ENCODE measurements at regions not wholly inside any gene's neighbourhood (a gene's known extent, or its start where the extent isn't known, plus 50 kb on each side); places are given as distances from the start of the nearest gene placed in this dataset.

- no peak overlapping the region for H3K4me3 ChIP-seq (ENCODE audit: low read depth, low read length)
- no peak for TF ChIP-seq CTCF (IDR thresholded peaks at IDR 0.05; ENCODE audit: insufficient read depth, low read length)
Observed at GRCh38 chr12:126482238-126482889, 1417.1 kb downstream of the AACS start.

GRCh38 chr12:126483145-126484068, 1418.2 kb downstream of the AACS start:
- no peak for TF ChIP-seq CTCF (IDR thresholded peaks at IDR 0.05; ENCODE audit: insufficient read depth, low read length)
- no peak overlapping the region for H3K4me3 ChIP-seq (ENCODE audit: low read depth, low read length)
- peak; percentile 95 for DNase-seq (ENCODE audit: low read depth)

More at GRCh38 chr12:126482238-126482889, 1417.1 kb downstream of the AACS start:
- DNase-seq (ENCODE audit: low read depth): no peak

GRCh38 chr12:126487431-126487980, 1422.3 kb downstream of the AACS start:
- H3K4me3 ChIP-seq (ENCODE audit: low read depth, low read length): no peak overlapping the region
- TF ChIP-seq CTCF (IDR thresholded peaks at IDR 0.05; ENCODE audit: insufficient read depth, low read length): no peak
- DNase-seq (ENCODE audit: low read depth): no peak

GRCh38 chr12:126488806-126489205, 1423.6 kb downstream of the AACS start:
- H3K4me3 ChIP-seq (ENCODE audit: low read depth, low read length): no peak overlapping the region
- DNase-seq (ENCODE audit: low read depth): peak; percentile 12
- TF ChIP-seq CTCF (IDR thresholded peaks at IDR 0.05; ENCODE audit: insufficient read depth, low read length): no peak

GRCh38 chr12:126492181-126492580, 1426.9 kb downstream of the AACS start:
- DNase-seq (ENCODE audit: low read depth): peak; percentile 34
- no peak overlapping the region for H3K4me3 ChIP-seq (ENCODE audit: low read depth, low read length)
- TF ChIP-seq CTCF (IDR thresholded peaks at IDR 0.05; ENCODE audit: insufficient read depth, low read length): no peak

- no peak overlapping the region for H3K4me3 ChIP-seq (ENCODE audit: low read depth, low read length)
- peak; percentile 63 for DNase-seq (ENCODE audit: low read depth)
- TF ChIP-seq CTCF (IDR thresholded peaks at IDR 0.05; ENCODE audit: insufficient read depth, low read length): no peak
Observed at GRCh38 chr12:126493366-126494108, 1428.3 kb downstream of the AACS start.

Measured in fibroblast of the aortic adventitia (primary cell).